ENCODE measurements at regions not wholly inside any gene's neighbourhood (a gene's known extent, or its start where the extent isn't known, plus 50 kb on each side); places are given as distances from the start of the nearest gene placed in this dataset.

GRCh38 chr2:19748711-19749506 is 152.9 kb downstream of the TTC32 start:
- TF ChIP-seq ZNF384 (IDR thresholded peaks at IDR 0.05), result no peak
- no peak for TF ChIP-seq TARDBP (IDR thresholded peaks at IDR 0.05)
- no peak for TF ChIP-seq FOXM1 (IDR thresholded peaks at IDR 0.05; ENCODE audit: borderline replicate concordance)
- no peak for TF ChIP-seq SP1 (IDR thresholded peaks at IDR 0.05)
- no peak for TF ChIP-seq ELF4 (IDR thresholded peaks at IDR 0.05)
- TF ChIP-seq FOXK2 (IDR thresholded peaks at IDR 0.05), result no peak
- no peak for TF ChIP-seq PKNOX1 (IDR thresholded peaks at IDR 0.05)
- no peak for TF ChIP-seq BHLHE40 (IDR thresholded peaks at IDR 0.05; ENCODE audit: borderline replicate concordance)
